ENCODE measurements at regions not wholly inside any gene's neighbourhood (a gene's known extent, or its start where the extent isn't known, plus 50 kb on each side); places are given as distances from the start of the nearest gene placed in this dataset.

DNA sequence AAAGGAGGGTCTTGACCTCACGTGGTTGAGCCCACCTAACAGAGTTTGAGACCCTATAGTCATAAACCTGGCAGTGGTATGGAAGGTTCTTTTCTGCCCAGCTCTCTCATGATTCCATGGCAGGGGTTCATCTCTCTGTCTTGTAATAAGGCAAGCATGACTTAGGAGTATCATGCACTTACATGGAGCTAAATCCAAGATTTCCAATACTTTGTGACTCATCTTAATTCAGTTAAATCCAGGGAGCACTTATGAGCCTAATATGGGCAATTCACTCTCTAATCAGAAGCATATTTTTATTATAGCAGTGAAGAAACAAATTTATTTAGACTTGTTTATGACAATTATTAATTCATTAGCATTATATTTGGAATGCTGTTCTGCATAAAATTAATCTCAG, 131.8 kb upstream of the CPSF6 start:
- TF ChIP-seq, protein P1, sequence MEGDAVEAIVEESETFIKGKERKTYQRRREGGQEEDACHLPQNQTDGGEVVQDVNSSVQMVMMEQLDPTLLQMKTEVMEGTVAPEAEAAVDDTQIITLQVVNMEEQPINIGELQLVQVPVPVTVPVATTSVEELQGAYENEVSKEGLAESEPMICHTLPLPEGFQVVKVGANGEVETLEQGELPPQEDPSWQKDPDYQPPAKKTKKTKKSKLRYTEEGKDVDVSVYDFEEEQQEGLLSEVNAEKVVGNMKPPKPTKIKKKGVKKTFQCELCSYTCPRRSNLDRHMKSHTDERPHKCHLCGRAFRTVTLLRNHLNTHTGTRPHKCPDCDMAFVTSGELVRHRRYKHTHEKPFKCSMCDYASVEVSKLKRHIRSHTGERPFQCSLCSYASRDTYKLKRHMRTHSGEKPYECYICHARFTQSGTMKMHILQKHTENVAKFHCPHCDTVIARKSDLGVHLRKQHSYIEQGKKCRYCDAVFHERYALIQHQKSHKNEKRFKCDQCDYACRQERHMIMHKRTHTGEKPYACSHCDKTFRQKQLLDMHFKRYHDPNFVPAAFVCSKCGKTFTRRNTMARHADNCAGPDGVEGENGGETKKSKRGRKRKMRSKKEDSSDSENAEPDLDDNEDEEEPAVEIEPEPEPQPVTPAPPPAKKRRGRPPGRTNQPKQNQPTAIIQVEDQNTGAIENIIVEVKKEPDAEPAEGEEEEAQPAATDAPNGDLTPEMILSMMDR (conservative IDR thresholded peaks at IDR 0.05; ENCODE audit: low read length), result no peak
- no peak for TF ChIP-seq EZH2phosphoT487 (IDR thresholded peaks at IDR 0.05; ENCODE audit: borderline replicate concordance, low read depth, low read length)
